Fibroblast of mammary gland (primary cell): ENCODE measurements at regions not wholly inside any gene's neighbourhood (a gene's known extent, or its start where the extent isn't known, plus 50 kb on each side); places are given as distances from the start of the nearest gene placed in this dataset.

ENCODE experiments used
- DNase-seq: peaks from one replicate; pipeline ENCODE4 v3.0.0-alpha.2; 2010; ENCODE audit warnings: low read depth
- H3K4me3 ChIP-seq: 2 replicates; pipeline ENCODE4 v1.5.1; 2011; ENCODE audit warnings: low read depth, mild to moderate bottlenecking, low read length, moderate library complexity; ENCODE audit not compliant: control insufficient read depth
- CTCF ChIP-seq: conservative IDR thresholded peaks from 2 replicates; pipeline ENCODE4 v1.5.1; 2011; ENCODE audit warnings: low read depth, low read length, inconsistent platforms; ENCODE audit not compliant: control insufficient read depth, insufficient read depth

DNA sequence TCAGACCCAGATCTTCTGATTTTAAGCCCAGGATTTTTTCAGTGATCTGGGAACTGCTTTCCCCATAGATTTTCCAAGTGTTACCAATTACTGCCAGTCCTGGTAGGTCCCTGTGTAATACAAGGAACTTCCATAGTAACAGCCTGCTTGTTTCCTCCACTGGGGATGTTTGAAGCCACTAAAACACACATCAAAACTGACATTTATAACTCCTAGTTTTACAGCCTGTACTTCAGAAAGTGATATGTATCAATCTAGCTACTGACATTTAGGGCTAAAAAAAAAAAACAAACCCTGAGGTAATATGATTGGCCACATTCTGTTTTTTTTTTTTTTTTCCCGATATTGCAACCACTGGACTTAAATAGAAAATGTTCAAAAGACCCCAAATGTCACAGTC lies 166.9 kb upstream of the SP4 start:
- no peak for TF ChIP-seq CTCF
- H3K4me3 ChIP-seq, result no peak overlapping the region
- DNase-seq, result no peak

GRCh38 chr7:21261627-21262594 lies 166.0 kb upstream of the SP4 start:
- no peak overlapping the region for H3K4me3 ChIP-seq
- TF ChIP-seq CTCF, result peak; percentile 50
- DNase-seq, result peak; percentile 26

- TF ChIP-seq CTCF, result no peak
- DNase-seq, result no peak
- no peak overlapping the region for H3K4me3 ChIP-seq
These were observed 158.9 kb upstream of the SP4 start for GRCh38 chr7:21269021-21269420.

DNA sequence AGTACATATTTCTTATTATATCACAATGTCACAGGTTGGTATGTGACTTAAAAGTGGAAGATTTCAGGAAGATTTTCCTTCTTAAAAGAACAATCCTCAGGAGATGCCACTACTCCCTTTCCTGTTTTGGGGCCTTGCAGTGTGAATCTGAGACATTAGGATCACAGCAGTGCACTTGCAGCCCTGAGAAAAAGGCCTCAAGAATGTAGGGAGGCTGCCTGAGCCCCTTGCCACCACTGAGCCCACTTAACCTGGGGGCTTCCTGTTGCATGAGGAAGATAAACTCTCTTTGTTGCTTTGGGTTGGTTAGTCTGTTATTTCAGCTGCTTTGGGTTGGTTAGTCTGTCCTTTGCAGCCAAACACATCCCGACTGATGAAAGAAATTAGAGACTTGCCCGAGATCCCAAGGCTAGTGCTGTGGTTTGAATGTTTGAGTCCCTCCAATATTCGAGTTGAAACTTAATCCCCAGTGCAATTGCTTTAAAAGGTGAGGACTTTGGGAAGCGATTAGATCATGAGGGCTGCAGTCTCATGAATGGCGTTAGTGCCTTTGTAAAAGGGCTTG lies 151.3 kb upstream of the SP4 start:
- no peak for TF ChIP-seq CTCF
- no peak overlapping the region for H3K4me3 ChIP-seq
- DNase-seq, result no peak

DNA sequence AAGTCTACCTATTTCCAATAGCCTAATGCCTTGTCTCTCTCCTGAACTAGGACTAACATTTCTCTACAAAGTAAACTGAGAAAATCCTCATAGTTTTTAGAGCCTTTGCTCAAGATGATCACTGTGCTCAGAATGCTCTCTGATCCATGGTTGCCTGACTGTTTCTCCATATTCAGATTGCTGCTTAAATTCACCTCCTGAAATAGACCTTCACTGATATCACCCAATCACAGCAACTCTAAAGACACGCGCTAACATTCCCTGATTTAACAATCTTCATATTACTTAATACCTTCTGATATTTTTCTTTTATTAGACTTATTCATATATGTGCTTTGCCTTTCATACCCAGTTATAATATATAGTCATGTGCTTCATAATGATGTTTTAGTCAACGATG lies 148.9 kb upstream of the SP4 start:
- no peak for DNase-seq
- no peak for TF ChIP-seq CTCF
- H3K4me3 ChIP-seq, result no peak overlapping the region

- H3K4me3 ChIP-seq, result no peak overlapping the region
- DNase-seq, result no peak
- TF ChIP-seq CTCF, result no peak
These were observed 146.7 kb upstream of the SP4 start for GRCh38 chr7:21281193-21281592.

- no peak for DNase-seq
- no peak overlapping the region for H3K4me3 ChIP-seq
- no peak for TF ChIP-seq CTCF
These were observed 134.1 kb upstream of the SP4 start for GRCh38 chr7:21293771-21294170.
